Activated T-helper 2 cell treated with anti-CD3 and anti-CD28 coated beads, Interferon-gamma antibody, Interleukin-2, Interleukin-4, amounts not matched to agents 10 μg/mL and 5 μg/mL and 100 μg/mL, durations not matched to agents 14 hours and 24 hours and 36 hours (primary cell): ENCODE measurements at regions not wholly inside any gene's neighbourhood (a gene's known extent, or its start where the extent isn't known, plus 50 kb on each side); places are given as distances from the start of the nearest gene placed in this dataset.

Experiments
- DNase-seq: peaks from one replicate; pipeline ENCODE4 v3.0.0; 2021; ENCODE audit warnings: low spot score
- H3K27ac Mint-ChIP-seq: one replicate; pipeline ENCODE4 v1.8.0; 2021; ENCODE audit warnings: mixed read lengths
- H3K27me3 Mint-ChIP-seq: one replicate; pipeline ENCODE4 v1.8.0; 2021; ENCODE audit warnings: low read depth, mixed read lengths
- H3K36me3 Mint-ChIP-seq: one replicate; pipeline ENCODE4 v1.8.0; 2021; ENCODE audit warnings: low read depth, mixed read lengths
- H3K4me1 Mint-ChIP-seq: one replicate; pipeline ENCODE4 v1.8.0; 2021; ENCODE audit warnings: low read depth, mixed read lengths
- H3K4me3 Mint-ChIP-seq: one replicate; pipeline ENCODE4 v1.8.0; 2021; ENCODE audit warnings: low read depth, mild to moderate bottlenecking, moderate library complexity, mixed read lengths
- H3K9me3 Mint-ChIP-seq: one replicate; pipeline ENCODE4 v1.8.0; 2021; ENCODE audit warnings: mixed read lengths
- intact Hi-C: fragments of 100-400 bp; cut with micrococcal nuclease; formaldehyde crosslinking; loops from one replicate; pipeline ENCODE4 v1.15.1; 2023

- DNase-seq, result no peak
- intact Hi-C loops, result no loop called here
- H3K36me3 Mint-ChIP-seq, result no peaks in the 10 kb centered on the region
- H3K27ac Mint-ChIP-seq, result no peak overlapping the region
- H3K27me3 Mint-ChIP-seq, result peaks cover 5% of the 10 kb centered on the region
- no peaks in the 10 kb centered on the region for H3K4me1 Mint-ChIP-seq
- no peak overlapping the region for H3K4me3 Mint-ChIP-seq
- H3K9me3 Mint-ChIP-seq, result peaks cover 3% of the 10 kb centered on the region
These were observed 614.2 kb upstream of the CLINT1 start for GRCh38 chr5:158473016-158473635.

- Mint-ChIP-seq H3K27ac (no peak overlapping the region), H3K9me3 (peaks cover 3% of the 10 kb centered on the region), H3K4me3 (no peak overlapping the region), H3K27me3 (peaks cover 5% of the 10 kb centered on the region), H3K4me1 (no peaks in the 10 kb centered on the region), H3K36me3 (no peaks in the 10 kb centered on the region)
- no peak for DNase-seq
- intact Hi-C loops, result no loop called here
These were observed 612.6 kb upstream of the CLINT1 start for GRCh38 chr5:158471535-158471924.

GRCh38 chr5:158470764-158471534 lies 612.0 kb upstream of the CLINT1 start:
- H3K4me1 Mint-ChIP-seq, result no peaks in the 10 kb centered on the region
- H3K36me3 Mint-ChIP-seq, result no peaks in the 10 kb centered on the region
- H3K4me3 Mint-ChIP-seq, result no peak overlapping the region
- no peak for DNase-seq
- intact Hi-C loops, result no loop called here
- H3K9me3 Mint-ChIP-seq, result peaks cover 3% of the 10 kb centered on the region
- peaks cover 5% of the 10 kb centered on the region for H3K27me3 Mint-ChIP-seq
- H3K27ac Mint-ChIP-seq, result no peak overlapping the region

GRCh38 chr5:158468444-158468843 lies 609.5 kb upstream of the CLINT1 start:
- H3K36me3 Mint-ChIP-seq, result no peaks in the 10 kb centered on the region
- peaks cover 3% of the 10 kb centered on the region for H3K9me3 Mint-ChIP-seq
- H3K4me3 Mint-ChIP-seq, result no peak overlapping the region
- intact Hi-C loops, result no loop called here
- DNase-seq, result no peak
- H3K4me1 Mint-ChIP-seq, result peaks cover 2% of the 10 kb centered on the region
- no peak overlapping the region for H3K27ac Mint-ChIP-seq
- no peaks in the 10 kb centered on the region for H3K27me3 Mint-ChIP-seq

GRCh38 chr5:158466191-158466590 lies 607.2 kb upstream of the CLINT1 start:
- no peaks in the 10 kb centered on the region for H3K27me3 Mint-ChIP-seq
- peaks cover 2% of the 10 kb centered on the region for H3K4me1 Mint-ChIP-seq
- H3K9me3 Mint-ChIP-seq, result peaks cover 3% of the 10 kb centered on the region
- H3K27ac Mint-ChIP-seq, result no peak overlapping the region
- intact Hi-C loops, result no loop called here
- no peak for DNase-seq
- no peak overlapping the region for H3K4me3 Mint-ChIP-seq
- no peaks in the 10 kb centered on the region for H3K36me3 Mint-ChIP-seq

GRCh38 chr5:158465086-158465972 lies 606.4 kb upstream of the CLINT1 start:
- Mint-ChIP-seq H3K27me3 (no peaks in the 10 kb centered on the region), H3K4me1 (peaks cover 2% of the 10 kb centered on the region), H3K4me3 (no peak overlapping the region), H3K27ac (no peak overlapping the region), H3K36me3 (no peaks in the 10 kb centered on the region), H3K9me3 (peaks cover 3% of the 10 kb centered on the region)
- intact Hi-C loops, result no loop called here
- no peak for DNase-seq

- intact Hi-C loops, result no loop called here
These were observed 605.4 kb upstream of the CLINT1 start for GRCh38 chr5:158464383-158464782.

GRCh38 chr5:158463938-158464337 lies 605.0 kb upstream of the CLINT1 start:
- intact Hi-C loops, result no loop called here
- DNase-seq, result no peak

More at GRCh38 chr5:158464383-158464782, 605.4 kb upstream of the CLINT1 start:
- H3K27me3 Mint-ChIP-seq, result no peaks in the 10 kb centered on the region
- no peak overlapping the region for H3K27ac Mint-ChIP-seq
- DNase-seq, result no peak
- H3K9me3 Mint-ChIP-seq, result no peaks in the 10 kb centered on the region
- H3K4me1 Mint-ChIP-seq, result peaks cover 2% of the 10 kb centered on the region
- no peak overlapping the region for H3K4me3 Mint-ChIP-seq
- H3K36me3 Mint-ChIP-seq, result no peaks in the 10 kb centered on the region

GRCh38 chr5:158463188-158463587 lies 604.2 kb upstream of the CLINT1 start:
- no peaks in the 10 kb centered on the region for H3K36me3 Mint-ChIP-seq
- no peak overlapping the region for H3K4me3 Mint-ChIP-seq
- DNase-seq, result no peak
- H3K9me3 Mint-ChIP-seq, result no peaks in the 10 kb centered on the region
- no peaks in the 10 kb centered on the region for H3K27me3 Mint-ChIP-seq
- H3K4me1 Mint-ChIP-seq, result peaks cover 2% of the 10 kb centered on the region
- intact Hi-C loops, result no loop called here
- no peak overlapping the region for H3K27ac Mint-ChIP-seq

More at GRCh38 chr5:158463938-158464337, 605.0 kb upstream of the CLINT1 start:
- Mint-ChIP-seq H3K36me3 (no peaks in the 10 kb centered on the region), H3K27me3 (no peaks in the 10 kb centered on the region), H3K4me1 (peaks cover 2% of the 10 kb centered on the region), H3K27ac (no peak overlapping the region), H3K9me3 (no peaks in the 10 kb centered on the region), H3K4me3 (no peak overlapping the region)

GRCh38 chr5:158462349-158463114 lies 603.6 kb upstream of the CLINT1 start:
- no peak overlapping the region for H3K4me3 Mint-ChIP-seq
- no peak for DNase-seq
- H3K27me3 Mint-ChIP-seq, result no peaks in the 10 kb centered on the region
- intact Hi-C loops, result no loop called here
- H3K36me3 Mint-ChIP-seq, result no peaks in the 10 kb centered on the region
- peaks cover 2% of the 10 kb centered on the region for H3K4me1 Mint-ChIP-seq
- no peaks in the 10 kb centered on the region for H3K9me3 Mint-ChIP-seq
- no peak overlapping the region for H3K27ac Mint-ChIP-seq

GRCh38 chr5:158461240-158461854 lies 602.4 kb upstream of the CLINT1 start:
- Mint-ChIP-seq H3K27ac (no peak overlapping the region), H3K9me3 (no peaks in the 10 kb centered on the region), H3K36me3 (no peaks in the 10 kb centered on the region), H3K4me3 (no peak overlapping the region), H3K4me1 (peaks cover 2% of the 10 kb centered on the region), H3K27me3 (no peaks in the 10 kb centered on the region)
- intact Hi-C loops, result no loop called here
- DNase-seq, result no peak

- Mint-ChIP-seq H3K4me3 (no peak overlapping the region), H3K36me3 (no peaks in the 10 kb centered on the region), H3K27ac (no peak overlapping the region), H3K27me3 (no peaks in the 10 kb centered on the region), H3K4me1 (no peaks in the 10 kb centered on the region), H3K9me3 (no peaks in the 10 kb centered on the region)
- intact Hi-C loops, result no loop called here
- no peak for DNase-seq
These were observed 599.1 kb upstream of the CLINT1 start for GRCh38 chr5:158458086-158458485.
